Brain microvascular endothelial cell (primary cell): ENCODE measurements at regions not wholly inside any gene's neighbourhood (a gene's known extent, or its start where the extent isn't known, plus 50 kb on each side); places are given as distances from the start of the nearest gene placed in this dataset.

Experiments used
- DNase-seq: peaks from one replicate; pipeline ENCODE4 v3.0.0-alpha.2; 2020
- H3K27ac ChIP-seq: fragments of 250-450 bp; sonication (Bioruptor Pico); 2 replicates; pipeline ENCODE4 v1.5.1; 2020; ENCODE audit warnings: mild to moderate bottlenecking, moderate library complexity
- H3K27me3 ChIP-seq: fragments of 250-450 bp; sonication (Bioruptor Pico); replicated peaks from 2 replicates; pipeline ENCODE4 v1.5.1; 2020; ENCODE audit warnings: mild to moderate bottlenecking
- H3K36me3 ChIP-seq: fragments of 250-450 bp; sonication (Bioruptor Pico); replicated peaks from 2 replicates; pipeline ENCODE4 v1.5.1; 2020; ENCODE audit warnings: mild to moderate bottlenecking
- H3K4me3 ChIP-seq: 2 replicates; pipeline ENCODE4 v1.5.1; 2011; ENCODE audit warnings: low read depth, mild to moderate bottlenecking, control low read depth, low read length, moderate library complexity
- CTCF ChIP-seq: IDR thresholded peaks from 2 replicates; pipeline ENCODE4 v1.5.1; 2011; ENCODE audit warnings: low read depth, mild to moderate bottlenecking, moderate library complexity, low read length, control low read depth, inconsistent platforms; ENCODE audit errors: missing control alignments
- in situ Hi-C: cut with HindIII; loops from 2 replicates; pipeline ENCODE4 v1.10.0; 2017; ENCODE audit warnings: low sequenced_read_pairs, low pct_ligation_motif_present

GRCh38 chr1:81525085-81525484 is 275.6 kb upstream of the ADGRL2 start:
- DNase-seq = no peak
- H3K27ac ChIP-seq = no peak overlapping the region
- H3K4me3 ChIP-seq = no peak overlapping the region
- TF ChIP-seq CTCF = no peak
- no peaks in the 10 kb centered on the region for H3K27me3 ChIP-seq
- no peaks in the 10 kb centered on the region for H3K36me3 ChIP-seq
- in situ Hi-C loops = no loop called here

- in situ Hi-C loops = no loop called here
Observed at GRCh38 chr1:81519987-81520386, 280.7 kb upstream of the ADGRL2 start.

GRCh38 chr1:81517987-81518386 is 282.7 kb upstream of the ADGRL2 start:
- no peak overlapping the region for H3K27ac ChIP-seq
- DNase-seq = no peak
- in situ Hi-C loops = no loop called here
- no peak overlapping the region for H3K4me3 ChIP-seq
- TF ChIP-seq CTCF = no peak
- no peaks in the 10 kb centered on the region for H3K27me3 ChIP-seq
- no peaks in the 10 kb centered on the region for H3K36me3 ChIP-seq

More at GRCh38 chr1:81519987-81520386, 280.7 kb upstream of the ADGRL2 start:
- H3K27me3 ChIP-seq = no peaks in the 10 kb centered on the region
- DNase-seq = no peak
- no peak for TF ChIP-seq CTCF
- no peaks in the 10 kb centered on the region for H3K36me3 ChIP-seq
- H3K27ac ChIP-seq = no peak overlapping the region
- no peak overlapping the region for H3K4me3 ChIP-seq

- DNase-seq = no peak
Observed at GRCh38 chr1:81513796-81514354, 286.9 kb upstream of the ADGRL2 start.

GRCh38 chr1:81512252-81513003 is 288.3 kb upstream of the ADGRL2 start:
- H3K36me3 ChIP-seq = no peaks in the 10 kb centered on the region
- H3K27ac ChIP-seq = no peak overlapping the region
- no peak for TF ChIP-seq CTCF
- DNase-seq = peak; percentile 23
- no peaks in the 10 kb centered on the region for H3K27me3 ChIP-seq
- in situ Hi-C loops = no loop called here
- H3K4me3 ChIP-seq = no peak overlapping the region

More at GRCh38 chr1:81513796-81514354, 286.9 kb upstream of the ADGRL2 start:
- Histone ChIP-seq H3K4me3 (no peak overlapping the region), H3K36me3 (no peaks in the 10 kb centered on the region), H3K27me3 (no peaks in the 10 kb centered on the region), H3K27ac (no peak overlapping the region)
- in situ Hi-C loops = no loop called here
- TF ChIP-seq CTCF = no peak

GRCh38 chr1:81511281-81511680 is 289.5 kb upstream of the ADGRL2 start:
- H3K36me3 ChIP-seq = no peaks in the 10 kb centered on the region
- no peak overlapping the region for H3K27ac ChIP-seq
- in situ Hi-C loops = no loop called here
- no peak overlapping the region for H3K4me3 ChIP-seq
- DNase-seq = no peak
- no peaks in the 10 kb centered on the region for H3K27me3 ChIP-seq
- TF ChIP-seq CTCF = no peak
